DLD1 (cell line): ENCODE measurements at regions not wholly inside any gene's neighbourhood (a gene's known extent, or its start where the extent isn't known, plus 50 kb on each side); places are given as distances from the start of the nearest gene placed in this dataset.

Source experiments
- in situ Hi-C: cut with HindIII; loops from 2 replicates; pipeline ENCODE4 v1.10.0; 2017; ENCODE audit warnings: low sequenced_read_pairs

DNA sequence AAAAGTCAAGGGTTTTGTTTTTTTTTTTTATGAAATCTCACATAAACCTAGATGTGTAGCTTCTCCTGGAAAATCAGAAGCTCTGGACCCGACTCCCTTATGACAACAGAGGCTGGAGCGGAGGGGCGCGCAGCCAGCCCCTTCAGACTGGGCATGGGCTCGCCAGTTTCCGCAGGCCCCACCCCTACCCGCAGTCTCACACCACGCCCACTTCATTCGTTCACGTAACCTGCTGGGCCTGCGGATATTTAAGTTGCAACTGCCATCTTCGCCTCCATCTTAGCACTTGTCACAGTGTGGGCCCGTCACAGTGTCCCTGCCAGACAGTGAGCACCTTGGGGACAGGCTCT lies 111.7 kb upstream of the PTPN1 start:
- in situ Hi-C loops = no loop called here

DNA sequence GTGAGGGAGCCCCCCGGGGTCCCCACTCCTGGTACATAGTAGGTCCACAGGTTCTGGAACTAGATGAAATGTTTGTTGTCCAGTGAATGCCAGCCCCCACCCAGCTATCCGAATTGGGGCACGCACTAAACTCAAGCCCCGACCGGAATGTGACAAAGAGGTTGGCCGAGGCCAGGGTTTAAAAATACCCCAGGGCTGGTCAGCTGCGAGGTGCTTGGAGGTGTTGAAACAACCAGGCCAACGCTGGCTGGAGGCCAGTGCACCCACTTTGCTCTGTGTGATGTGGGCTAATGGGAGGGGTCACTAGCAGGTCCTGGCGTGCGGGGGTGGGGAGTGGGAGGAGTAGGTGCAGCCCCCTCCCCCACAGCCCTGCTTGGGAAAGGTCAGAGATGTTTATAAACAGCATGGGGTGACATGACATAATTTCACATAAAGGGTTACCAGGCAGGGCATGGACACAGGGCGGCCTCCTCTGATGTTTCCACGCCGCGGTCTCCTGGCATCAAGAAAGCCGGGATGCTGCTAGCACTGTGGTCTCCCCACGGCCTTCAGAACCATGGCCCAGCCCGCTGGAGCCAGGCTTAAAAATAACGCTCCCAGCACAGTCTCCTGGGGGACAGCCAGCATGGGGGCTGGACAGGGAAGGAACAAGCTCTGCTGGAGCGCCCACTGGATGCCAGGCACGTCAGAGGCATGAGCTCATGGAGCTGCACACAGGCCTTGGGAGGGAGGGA lies 111.2 kb upstream of the PTPN1 start:
- in situ Hi-C loops = no loop called here

DNA sequence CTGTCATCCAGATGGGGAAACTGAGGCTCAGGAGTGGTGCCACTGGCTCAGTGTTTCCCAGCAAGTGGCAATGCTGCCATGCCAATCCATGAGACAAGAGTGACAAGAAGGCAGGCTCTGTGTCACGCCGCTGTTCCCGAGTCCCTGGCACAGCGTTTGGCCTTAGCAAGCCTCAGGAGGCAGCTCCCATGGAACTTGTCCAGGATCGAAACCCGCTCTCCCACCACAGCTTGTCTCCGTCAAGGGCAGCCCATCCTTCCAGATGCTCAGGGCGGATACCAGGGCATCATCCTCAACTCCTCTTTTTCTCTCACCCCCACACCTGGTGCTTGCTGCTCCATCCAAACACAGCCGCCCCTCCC lies 110.6 kb upstream of the PTPN1 start:
- in situ Hi-C loops = no loop called here

DNA sequence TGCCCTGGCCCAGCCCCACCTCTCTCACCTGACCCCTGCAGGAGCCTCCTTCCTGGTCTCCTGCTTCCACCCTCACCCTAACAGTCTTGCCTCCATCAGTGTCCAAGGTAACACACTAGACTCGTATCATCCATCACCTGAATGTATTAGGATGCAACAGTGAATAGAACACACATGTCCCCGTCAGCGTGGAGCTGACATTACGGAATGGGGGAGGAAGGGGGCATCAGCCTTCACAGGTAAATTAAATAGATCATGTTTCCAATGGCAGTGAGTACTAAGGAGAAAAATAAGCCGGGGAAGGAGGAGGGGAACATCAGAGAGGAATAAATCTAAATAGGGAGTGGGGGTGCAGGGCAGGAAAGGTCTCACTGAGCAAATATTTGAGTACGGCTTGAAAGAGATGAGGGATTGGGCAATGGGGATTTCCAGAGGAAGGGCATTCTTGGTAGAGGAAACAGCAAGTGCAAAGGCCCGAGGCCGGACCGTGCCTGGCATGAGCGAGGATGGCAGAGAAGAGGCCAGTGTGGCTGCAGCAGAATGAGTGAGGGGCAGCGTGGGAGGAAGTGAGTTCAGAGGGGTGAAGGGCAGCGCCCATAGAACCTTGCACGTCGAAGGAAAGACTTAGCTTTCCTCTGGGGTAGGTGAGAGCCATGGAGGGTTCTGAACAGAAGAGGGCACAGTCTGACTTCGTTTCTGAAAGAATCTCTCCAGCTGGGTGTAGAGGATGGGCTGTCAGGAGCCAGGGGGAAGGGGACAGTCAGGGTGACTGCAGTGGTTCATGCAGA lies 110.1 kb upstream of the PTPN1 start:
- in situ Hi-C loops = no loop called here

DNA sequence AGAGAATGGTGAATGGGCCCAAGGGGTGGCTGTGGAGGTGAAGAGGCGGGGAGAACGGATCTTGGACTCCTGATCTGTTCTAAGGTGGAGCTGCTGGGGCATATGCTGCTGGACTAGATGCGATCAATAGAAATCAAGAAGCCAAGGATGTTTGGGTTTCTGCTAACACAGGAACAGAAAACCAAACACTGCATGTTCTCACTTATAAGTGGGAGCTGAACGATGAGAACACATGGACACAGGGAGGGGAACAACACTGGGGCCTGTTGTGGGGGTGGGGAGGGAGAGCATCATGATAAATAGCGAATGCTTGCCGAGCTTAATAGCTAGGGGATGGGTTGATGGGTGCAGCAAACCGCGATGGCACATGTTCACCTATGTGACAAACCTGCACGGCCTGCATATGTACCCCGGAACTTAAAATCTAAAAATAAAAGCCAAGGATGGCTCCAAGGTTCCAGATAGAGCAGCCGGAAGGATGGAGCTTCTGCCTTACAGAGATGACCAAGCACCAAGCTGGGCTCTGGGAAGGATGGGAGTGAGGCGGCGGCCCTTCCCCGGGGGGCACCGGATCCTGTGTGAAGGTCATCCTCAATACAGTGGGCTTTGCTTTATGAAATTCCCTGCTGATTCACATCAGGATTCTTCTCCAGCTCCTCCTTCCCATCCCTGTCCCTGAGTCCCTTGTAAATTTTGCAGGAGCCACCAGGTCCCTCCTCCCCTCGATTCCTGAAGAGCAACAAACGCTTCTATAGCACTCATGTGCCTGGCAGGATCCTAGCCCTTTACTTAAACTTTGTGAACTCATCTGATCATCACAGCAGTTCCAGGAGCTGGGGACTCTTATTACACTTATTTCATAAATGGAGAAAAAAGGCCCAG lies 109.2 kb upstream of the PTPN1 start:
- in situ Hi-C loops = no loop called here

DNA sequence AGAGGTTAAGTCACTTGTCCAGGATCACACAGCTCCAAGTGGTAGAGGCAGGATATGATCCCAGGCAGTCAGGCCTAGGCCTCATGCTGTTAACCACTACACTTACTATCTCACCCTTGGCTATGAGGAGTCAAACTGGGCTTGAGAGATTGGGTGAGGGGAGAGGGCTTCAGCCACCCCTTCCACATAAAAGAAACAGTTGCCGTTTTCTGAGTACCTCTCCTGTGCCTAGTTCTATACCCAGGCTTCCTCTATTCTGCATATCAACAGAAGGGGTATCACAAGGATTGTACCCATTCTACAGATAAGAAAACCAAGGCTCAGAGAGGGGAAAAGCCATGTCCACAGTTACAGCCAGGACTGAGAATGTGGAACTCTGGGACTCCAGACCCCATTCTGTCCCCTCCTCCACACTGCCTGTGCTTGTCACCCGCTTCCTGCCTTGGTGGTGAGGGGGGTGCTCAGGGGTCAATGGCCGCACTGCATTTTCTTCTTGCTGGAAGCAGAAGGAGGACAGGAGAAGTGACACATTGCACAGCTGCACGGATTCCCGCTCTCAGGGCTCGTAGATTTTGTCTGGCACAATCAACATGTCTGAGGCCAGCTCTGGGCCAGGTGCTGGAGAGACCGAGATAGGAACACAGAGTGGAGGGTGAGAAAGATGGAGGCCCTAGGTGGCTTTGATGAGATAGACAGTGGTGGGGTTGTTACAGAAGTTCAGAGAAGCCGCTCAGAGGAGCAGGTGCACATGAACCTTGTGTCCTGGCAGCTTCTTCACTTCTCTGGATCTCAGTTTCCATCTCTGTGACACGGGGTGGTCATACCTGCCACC lies 108.4 kb upstream of the PTPN1 start:
- in situ Hi-C loops = no loop called here

DNA sequence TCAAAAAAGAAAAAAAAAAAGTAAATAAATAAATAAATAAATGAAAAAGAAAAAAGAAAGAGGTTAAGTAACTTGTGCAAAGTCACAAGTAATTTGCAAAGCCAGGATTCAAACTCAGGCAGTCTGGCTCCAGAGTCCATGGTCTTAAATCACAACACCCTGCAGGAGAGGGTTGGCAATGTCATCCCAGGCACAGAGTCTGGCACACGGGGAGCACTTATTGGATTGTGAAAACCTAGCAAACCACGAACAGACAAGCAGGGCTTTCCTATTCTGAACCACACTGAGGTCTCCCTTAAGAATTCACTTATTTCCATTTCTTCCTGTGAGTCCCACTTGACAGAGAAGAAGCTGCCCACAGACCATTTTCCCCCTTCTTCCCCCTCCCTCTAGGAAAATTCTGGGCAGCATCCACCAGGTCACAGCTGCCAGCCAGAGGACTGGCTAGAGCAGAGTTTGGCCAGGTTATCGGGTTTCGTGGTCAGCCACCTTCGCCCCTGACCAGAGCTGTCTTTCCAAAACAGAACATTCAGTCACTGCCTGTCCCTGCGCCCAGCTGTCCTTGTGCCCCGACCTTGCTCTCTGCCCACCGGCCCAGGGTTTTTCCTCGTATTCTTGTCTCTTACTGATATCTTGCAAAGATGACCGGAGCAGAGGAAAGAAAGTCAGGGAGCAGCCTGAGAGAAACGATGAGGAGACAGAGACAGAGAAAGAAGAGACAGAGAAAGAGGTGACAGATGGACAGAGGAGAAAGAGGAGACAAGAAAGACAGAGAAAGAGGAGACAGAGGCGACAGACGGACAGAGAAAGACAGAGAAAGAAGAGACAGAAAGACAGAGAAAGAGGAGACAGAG lies 106.4 kb upstream of the PTPN1 start:
- in situ Hi-C loops = no loop called here

DNA sequence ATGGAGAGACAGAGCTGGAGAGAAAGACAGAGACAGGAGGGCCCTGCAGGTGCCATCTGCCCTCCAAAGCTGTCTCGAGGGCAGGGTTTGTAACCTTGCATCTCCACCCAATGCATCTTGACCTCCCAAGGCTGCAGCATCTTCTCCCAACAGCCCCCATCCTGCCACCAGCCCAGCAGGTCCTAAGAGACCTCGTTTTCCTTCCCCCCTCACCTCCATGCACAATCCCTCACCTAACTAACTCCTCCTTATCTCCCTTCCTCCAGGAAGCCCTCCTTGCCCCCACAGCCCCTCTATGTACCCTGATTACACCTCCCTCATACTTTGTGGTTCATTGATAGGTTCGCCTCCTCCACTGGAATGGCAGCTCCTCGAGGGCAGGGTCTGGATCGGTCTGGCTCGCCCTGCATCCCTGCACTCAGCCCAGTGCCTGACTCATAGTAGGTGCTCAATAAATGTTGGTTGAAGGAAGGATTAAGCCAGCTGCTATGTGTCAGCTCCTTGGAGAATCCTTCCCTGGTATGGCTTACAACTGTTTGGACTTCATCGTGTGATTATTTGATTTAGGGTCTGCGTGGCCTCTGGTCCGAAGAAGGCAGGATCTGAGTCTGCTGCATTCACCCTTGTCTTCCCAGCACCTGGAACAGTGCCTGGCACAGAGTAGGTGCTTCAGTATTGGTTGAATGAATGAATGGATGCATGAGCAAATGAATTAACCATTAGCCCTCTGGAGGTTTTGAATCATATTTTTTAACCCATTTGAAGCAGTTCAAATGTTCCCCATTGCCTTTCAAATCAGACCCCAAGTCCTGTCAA lies 105.6 kb upstream of the PTPN1 start:
- in situ Hi-C loops = no loop called here

DNA sequence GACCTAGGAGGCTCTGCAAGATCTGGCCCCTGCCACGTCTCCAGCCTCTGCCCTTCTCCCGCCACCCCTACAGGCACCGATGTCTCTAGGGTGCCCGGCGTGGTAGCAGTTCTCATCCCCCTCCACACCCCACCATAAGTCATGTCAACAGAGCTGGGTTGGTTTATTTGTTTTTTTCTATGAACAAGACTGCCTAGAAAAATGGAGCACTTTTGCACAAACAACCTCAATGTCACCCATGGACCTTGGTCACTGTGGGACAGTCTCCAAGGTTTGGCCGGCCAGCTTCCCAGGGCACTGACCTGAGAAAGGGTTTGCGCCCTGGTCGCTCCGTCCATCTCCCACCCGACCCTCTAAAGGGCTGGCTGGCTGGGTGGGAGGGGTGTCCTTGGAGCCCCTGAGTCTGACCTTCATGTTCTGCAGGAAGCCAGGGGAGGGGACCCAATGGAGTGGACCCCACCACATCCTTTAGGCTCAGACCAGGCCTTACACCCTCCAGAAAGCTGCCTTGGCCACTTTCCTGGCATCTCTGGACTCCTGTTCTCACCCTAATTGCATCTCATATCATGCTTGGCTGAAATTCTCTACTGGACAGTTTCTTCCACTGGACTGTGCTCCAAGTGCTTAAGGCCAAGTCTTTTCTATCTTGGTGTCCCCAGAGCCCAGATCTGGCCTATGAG lies 104.8 kb upstream of the PTPN1 start:
- in situ Hi-C loops = no loop called here

DNA sequence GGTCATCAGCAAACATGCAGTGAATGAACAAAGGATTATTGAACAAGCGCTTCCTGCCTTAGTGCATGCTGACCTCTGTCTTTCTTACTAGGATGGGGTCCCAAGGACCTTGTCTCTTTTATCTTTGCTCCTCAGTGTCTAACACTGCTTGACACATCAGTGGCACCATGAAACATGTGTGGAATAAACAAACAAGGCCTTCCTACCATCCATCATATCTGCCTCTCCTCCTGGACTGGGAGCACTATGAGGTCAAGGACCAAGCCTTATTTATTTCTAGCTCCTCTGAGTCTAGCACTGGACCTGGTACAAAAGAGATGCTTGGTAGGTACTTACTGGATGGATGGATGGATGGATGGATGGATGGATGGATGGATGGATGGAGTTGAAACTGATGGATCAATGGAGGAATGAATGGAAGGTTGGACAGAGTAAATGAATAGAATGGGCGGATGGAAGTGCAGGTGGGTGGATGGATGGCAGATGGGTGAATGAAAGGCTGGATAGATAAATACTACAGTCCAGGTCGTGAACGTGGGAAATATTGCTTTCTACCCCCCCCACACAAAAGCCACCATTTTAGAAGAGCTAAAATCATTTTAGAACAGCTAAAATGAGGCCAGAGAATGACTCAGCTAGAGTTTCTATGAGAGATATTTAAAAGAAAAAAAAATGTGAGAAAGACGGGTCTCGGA lies 104.1 kb upstream of the PTPN1 start:
- in situ Hi-C loops = no loop called here

DNA sequence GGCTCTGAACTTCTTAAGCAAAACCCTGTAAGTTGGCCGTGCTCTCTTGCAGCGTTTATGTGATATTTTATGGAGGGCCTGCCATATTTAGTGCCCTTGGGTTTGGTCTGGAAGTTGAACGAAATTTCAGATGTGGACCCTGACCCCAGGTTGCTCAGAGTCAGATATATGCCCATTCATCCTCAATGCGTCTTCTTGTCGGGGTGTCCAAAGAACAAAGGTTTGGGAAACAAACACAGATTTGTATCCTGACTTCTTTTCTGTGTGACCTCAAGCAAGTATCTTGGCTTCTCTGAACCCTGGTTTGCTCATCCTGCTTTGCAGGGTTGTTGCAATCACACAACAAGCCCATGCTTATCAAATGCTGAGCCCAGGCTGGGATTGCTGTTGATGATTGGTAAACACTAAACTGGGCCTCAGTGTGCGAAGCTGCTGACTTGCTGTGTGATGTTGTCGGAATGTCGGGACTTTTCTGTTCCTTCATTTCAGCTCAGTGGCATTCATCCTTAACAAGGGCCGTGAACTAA lies 103.5 kb upstream of the PTPN1 start:
- in situ Hi-C loops = no loop called here

DNA sequence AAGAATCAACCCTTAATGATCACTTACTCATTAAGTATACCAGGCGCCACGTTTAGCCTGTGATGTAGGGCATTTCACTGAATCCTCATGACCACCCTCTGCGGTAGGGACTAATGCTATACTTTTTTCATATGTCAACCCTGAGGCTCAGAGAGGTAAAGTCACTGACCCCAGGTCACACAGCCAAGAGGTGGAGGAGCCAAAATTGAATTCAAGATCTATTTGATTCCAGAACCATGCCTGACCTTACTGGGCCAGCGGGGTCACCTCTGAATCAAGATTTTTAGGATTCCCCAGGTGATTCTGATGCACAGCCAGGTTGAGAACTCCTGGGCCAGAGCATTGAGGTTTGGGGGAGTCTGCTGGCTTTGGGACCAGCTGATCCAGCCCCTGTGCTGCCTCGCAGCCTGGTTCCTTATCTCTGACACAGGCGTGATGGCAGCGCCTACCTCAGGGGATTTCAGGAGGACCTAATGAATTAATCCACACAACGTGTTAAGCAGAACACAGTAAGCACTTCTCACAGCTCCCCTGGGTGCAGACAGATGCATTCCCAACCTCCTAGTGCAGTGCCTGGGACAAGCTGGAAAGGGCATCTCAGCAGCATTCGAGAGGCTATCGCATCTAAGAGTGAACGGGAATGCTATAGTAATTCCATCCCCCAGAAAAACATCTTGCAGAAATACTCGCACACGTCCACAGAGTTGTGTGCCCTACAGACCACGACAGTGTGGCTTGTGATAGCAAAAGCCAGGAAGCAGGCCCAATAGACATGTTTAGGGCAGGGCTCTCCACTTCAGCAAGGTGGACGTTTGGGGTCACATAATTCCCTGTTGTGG lies 101.4 kb upstream of the PTPN1 start:
- in situ Hi-C loops = no loop called here

DNA sequence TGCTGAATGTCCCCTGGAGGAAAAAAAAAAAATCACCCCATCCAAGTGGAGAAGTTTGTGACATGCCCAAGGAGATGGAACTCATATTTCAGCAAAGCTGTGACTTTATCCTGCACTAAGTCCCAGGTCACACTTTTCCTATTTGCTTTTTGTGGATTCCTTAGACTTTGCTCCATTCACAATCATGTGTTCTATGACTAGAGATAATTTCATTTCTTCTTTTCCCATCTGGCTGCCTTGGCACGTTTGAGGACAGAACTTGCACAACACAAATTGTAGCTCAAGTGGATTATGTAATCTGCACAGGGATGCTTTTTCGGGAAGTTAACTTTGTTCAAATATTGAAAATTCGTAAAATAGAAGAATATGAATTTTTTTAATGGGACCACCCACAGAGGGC lies 100.7 kb upstream of the PTPN1 start:
- in situ Hi-C loops = no loop called here

DNA sequence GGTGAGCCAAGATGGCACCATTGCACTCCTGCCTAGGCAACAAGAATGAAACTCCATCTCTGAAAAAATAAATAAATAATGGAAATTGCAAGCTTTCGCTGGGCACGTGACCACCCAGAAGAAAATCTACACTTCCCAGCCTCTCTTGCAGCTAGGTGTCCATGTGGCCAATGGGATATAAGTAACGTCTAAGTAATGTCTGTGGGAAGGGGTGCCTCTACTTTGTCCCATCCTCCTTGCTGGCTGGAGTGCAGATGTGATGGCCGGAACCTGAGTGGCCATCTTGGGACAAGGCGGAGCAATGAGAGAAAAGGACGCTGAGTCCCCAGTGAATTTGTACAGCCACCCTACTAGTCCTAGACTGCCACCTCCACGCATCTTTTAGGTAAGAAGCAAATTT lies 99.8 kb upstream of the PTPN1 start:
- in situ Hi-C loops = loop anchor here (5.0 to 10.0 kb wide), 3 partner anchors 37 to 126 kb away; no protein-coding TSS in a partner anchor

DNA sequence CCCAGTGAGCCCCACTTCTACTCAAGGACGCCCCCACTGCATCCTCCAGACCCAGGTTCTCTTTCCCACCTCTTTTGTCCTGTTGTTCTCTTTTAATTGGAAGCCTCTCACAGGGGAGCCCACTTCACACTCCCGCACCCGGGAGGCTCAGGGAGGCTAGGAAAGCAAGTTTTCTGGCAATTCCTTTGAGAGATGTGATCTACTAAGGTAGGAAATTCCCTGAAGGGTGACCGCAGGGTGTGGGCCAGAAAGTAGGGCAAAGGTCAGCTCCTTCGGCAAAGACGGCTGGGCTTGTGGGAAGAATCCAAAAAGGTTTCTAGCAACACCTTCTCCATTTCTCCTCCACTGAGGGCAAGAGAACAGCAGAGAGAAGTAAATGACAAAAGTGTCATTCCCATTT lies 98.1 kb upstream of the PTPN1 start:
- in situ Hi-C loops = loop anchor here (5.0 to 10.0 kb wide), 3 partner anchors 35 to 127 kb away; no protein-coding TSS in a partner anchor

DNA sequence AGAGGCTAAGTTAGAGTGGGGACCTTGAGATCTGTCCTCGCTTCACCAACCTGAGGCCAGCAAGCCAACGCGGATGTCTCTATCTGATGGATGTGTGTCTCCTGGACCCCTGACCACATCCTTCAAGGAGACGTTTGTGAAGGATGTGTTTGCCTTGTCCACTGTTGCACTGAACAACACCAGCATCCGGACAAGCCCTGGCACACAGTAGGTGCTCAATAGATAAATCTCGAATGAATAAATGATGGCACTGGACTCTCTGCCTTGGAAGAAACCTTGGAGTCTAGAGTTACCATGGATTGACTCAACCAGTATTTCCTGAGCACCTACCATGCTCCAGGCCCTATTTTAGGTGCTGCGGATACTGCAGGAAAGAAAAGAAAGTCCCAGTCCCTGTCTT lies 97.7 kb upstream of the PTPN1 start:
- in situ Hi-C loops = loop anchor here (5.0 to 10.0 kb wide), 3 partner anchors 35 to 128 kb away; no protein-coding TSS in a partner anchor
